Muscle layer of colon (tissue), 2 donors: ENCODE measurements at regions not wholly inside any gene's neighbourhood (a gene's known extent, or its start where the extent isn't known, plus 50 kb on each side); places are given as distances from the start of the nearest gene placed in this dataset.
"Not testable (repeated sequence)": the region's sequence is repeated elsewhere in the genome, so short reads cannot be mapped to it uniquely, and the experiment has no call there.

Experiments
- H3K27ac ChIP-seq: one replicate; pipeline ENCODE4 v1.7.0; 2013; ENCODE audit warnings: low read depth, mild to moderate bottlenecking, low read length, moderate library complexity
- H3K27me3 ChIP-seq, 2 donors: one replicate each; pipeline ENCODE4 v1.7.0; 2013; ENCODE audit warnings: low read length in 2 of 2, mild to moderate bottlenecking in 2 of 2; ENCODE audit not compliant: insufficient read depth in 2 of 2, control insufficient read depth in 1 of 2
- H3K36me3 ChIP-seq: one replicate; pipeline ENCODE4 v1.7.0; 2013; ENCODE audit warnings: mild to moderate bottlenecking, low read length; ENCODE audit not compliant: insufficient read depth
- H3K4me1 ChIP-seq: one replicate; pipeline ENCODE4 v1.7.0; 2013; ENCODE audit warnings: mild to moderate bottlenecking, low read length; ENCODE audit not compliant: insufficient read depth
- H3K4me3 ChIP-seq, 2 donors: one replicate each; pipeline ENCODE4 v1.7.0; 2013; ENCODE audit warnings: low read length in 2 of 2, low read depth in 1 of 2, mild to moderate bottlenecking in 1 of 2, moderate library complexity in 1 of 2
- H3K9ac ChIP-seq: one replicate; pipeline ENCODE4 v1.7.0; 2013; ENCODE audit warnings: low read length
- H3K9me3 ChIP-seq: one replicate; pipeline ENCODE4 v1.7.0; 2013; ENCODE audit warnings: mild to moderate bottlenecking, low read length
- donor health status: abdominal sarcoma.
- donor health status: Adenocarcinoma of cecum.

DNA sequence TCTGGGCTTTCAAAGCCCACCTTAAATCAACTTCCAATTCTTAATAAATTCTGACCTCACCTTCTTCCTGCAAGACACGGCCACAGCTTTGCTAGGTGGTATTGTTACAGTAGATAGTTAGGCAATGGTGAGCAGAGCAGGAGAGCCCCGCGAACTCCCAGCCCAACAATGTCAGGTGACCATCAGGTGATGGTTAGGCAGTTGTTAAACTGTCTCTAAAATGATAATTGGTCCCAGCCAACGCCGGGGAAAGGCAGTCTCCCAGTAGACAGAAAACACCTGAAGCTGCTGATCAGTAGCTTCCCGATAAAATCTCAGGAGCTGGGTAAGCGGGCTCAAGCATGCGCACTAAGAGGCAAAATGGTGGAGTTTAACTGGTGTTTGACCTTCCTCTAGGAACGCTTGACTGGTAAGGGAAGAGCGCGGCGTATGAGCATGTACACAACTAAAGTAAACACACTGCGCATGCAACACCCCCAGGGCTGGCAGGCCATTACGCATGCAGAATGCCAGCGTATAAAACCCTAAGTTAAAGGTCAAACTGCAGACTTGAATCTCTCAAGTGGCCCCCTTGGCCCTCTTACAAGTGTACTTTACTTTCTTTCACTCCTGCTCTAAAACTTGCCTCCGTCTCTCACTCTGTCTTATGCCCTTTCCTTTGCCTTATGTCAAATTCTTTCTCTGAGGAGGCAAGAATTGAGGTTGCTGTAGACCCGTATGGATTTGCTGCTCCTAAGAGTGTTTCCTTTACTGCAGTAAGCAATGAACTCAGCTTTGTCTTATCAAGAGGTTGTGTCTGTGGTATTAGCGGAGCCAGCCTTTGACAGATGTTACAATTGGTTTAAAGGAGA lies 113.5 kb downstream of the C12orf75 start:
- Histone ChIP-seq H3K4me3 (no peak overlapping the region), H3K4me1 (no peaks in the 10 kb centered on the region), H3K27ac (no peak overlapping the region), H3K36me3 (no peaks in the 10 kb centered on the region), H3K27me3 (no peaks in the 10 kb centered on the region), H3K9me3 (no peaks in the 10 kb centered on the region), H3K9ac (no peak overlapping the region)

- Histone ChIP-seq H3K27me3 (no peaks in the 10 kb centered on the region), H3K9me3 (no peaks in the 10 kb centered on the region), H3K27ac (no peak overlapping the region), H3K4me3 (no peak overlapping the region), H3K9ac (no peak overlapping the region), H3K36me3 (no peaks in the 10 kb centered on the region), H3K4me1 (no peaks in the 10 kb centered on the region)
These were observed 114.2 kb downstream of the C12orf75 start for GRCh38 chr12:105444653-105445102.

DNA sequence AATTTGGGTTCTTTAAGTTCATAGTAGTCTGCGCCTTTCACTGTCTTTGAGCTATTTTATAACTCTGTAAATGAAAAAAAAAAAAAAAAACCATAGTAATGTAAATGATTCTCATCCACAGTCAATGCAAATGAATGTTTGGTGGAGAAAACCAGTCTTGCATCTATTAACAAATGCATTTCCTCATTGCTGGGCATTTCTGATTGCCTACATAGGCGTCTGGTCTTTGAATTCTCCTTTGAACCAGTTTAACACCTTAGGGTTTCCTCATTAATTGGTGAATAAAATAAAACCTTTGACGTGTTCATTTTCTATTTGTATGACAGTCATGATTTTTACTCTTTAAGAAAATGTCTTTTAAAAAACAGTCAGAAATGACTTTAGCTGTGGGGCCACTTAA lies 114.8 kb downstream of the C12orf75 start:
- no peak overlapping the region for H3K27ac ChIP-seq
- H3K27me3 ChIP-seq: no peaks in the 10 kb centered on the region
- no peaks in the 10 kb centered on the region for H3K9me3 ChIP-seq
- H3K4me3 ChIP-seq: no peak overlapping the region
- H3K9ac ChIP-seq: no peak overlapping the region
- H3K4me1 ChIP-seq: no peaks in the 10 kb centered on the region
- H3K36me3 ChIP-seq: no peaks in the 10 kb centered on the region

GRCh38 chr12:105445649-105446048 lies 115.2 kb downstream of the C12orf75 start:
- Histone ChIP-seq H3K27me3 (no peaks in the 10 kb centered on the region), H3K27ac (no peak overlapping the region), H3K36me3 (no peaks in the 10 kb centered on the region), H3K9ac (no peak overlapping the region), H3K4me3 (no peak overlapping the region), H3K9me3 (no peaks in the 10 kb centered on the region), H3K4me1 (no peaks in the 10 kb centered on the region)

- H3K4me1 ChIP-seq, H3K27ac ChIP-seq, H3K36me3 ChIP-seq, H3K27me3 ChIP-seq, H3K4me3 ChIP-seq, H3K9me3 ChIP-seq, H3K9ac ChIP-seq: not testable (repeated sequence)
These were observed 116.0 kb downstream of the C12orf75 start for GRCh38 chr12:105446460-105446859.

DNA sequence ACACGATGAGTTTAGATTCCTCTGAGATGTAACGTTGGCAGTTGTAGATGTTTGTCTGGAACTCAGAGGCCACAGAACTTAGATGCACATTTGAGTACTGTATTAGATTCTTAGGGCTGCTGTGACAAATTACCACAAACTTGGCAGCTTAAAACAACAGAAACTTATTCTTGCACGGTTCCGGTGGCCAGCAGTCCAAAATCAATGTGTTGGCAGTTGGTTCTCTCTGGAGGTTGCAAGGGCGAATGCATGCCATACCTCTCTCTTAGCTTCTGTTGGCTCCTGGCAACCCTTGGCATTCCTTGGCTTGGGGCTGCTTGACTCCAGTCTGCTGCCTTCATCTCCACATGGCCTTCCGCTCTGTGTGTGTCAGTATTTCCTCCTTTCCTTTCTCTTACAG lies 118.9 kb downstream of the C12orf75 start:
- Histone ChIP-seq H3K9me3 (no peaks in the 10 kb centered on the region), H3K27me3 (no peaks in the 10 kb centered on the region), H3K4me1 (no peaks in the 10 kb centered on the region), H3K4me3 (no peak overlapping the region), H3K36me3 (no peaks in the 10 kb centered on the region), H3K27ac (no peak overlapping the region), H3K9ac (no peak overlapping the region)

DNA sequence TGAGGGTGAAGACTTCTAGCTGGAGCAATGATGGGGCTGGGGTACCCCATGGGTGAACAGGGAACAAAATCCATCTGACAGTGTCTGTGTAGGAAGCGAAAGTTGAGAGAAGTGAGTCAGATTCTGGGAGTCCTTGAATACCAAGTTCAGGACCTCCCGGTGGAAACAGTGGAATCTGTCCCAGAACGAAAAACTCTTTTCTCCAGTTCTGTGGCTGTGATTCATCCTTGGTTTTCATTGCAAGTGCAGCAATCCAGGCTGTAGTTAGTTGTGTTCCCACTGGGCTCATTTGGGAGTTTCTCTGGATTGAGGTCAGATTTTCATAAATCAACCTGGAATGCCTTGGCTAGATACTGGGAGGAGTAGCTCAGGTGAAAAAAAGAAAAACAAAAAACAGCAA lies 120.7 kb downstream of the C12orf75 start:
- no peak overlapping the region for H3K4me3 ChIP-seq
- H3K9me3 ChIP-seq: no peaks in the 10 kb centered on the region
- no peaks in the 10 kb centered on the region for H3K27me3 ChIP-seq
- no peaks in the 10 kb centered on the region for H3K4me1 ChIP-seq
- no peak overlapping the region for H3K27ac ChIP-seq
- no peak overlapping the region for H3K9ac ChIP-seq
- H3K36me3 ChIP-seq: no peaks in the 10 kb centered on the region

DNA sequence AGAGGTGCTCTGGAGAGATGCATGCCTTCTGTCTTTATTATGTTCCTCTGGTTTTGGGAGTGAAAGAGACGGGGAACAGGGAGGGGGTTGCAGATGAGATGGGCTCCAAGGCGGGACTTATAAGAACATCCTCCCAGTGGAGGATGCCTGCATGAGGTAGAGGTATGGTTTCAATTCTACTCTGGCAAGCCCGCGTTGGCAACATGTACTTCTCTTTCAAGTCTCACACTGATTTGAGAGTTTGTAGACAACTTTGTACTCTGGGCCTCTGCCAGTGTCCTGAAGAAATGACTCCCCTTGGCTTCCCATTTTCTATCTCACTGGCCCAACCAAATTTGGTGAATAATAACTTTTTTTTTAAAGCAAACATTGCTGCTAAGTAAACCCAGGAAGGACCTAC lies 121.3 kb downstream of the C12orf75 start:
- Histone ChIP-seq H3K4me1 (no peaks in the 10 kb centered on the region), H3K27ac (no peak overlapping the region), H3K4me3 (no peak overlapping the region), H3K9me3 (no peaks in the 10 kb centered on the region), H3K27me3 (no peaks in the 10 kb centered on the region), H3K36me3 (no peaks in the 10 kb centered on the region), H3K9ac (no peak overlapping the region)

- Histone ChIP-seq H3K27me3 (no peaks in the 10 kb centered on the region), H3K9me3 (no peaks in the 10 kb centered on the region), H3K4me3 (no peak overlapping the region), H3K27ac (no peak overlapping the region), H3K4me1 (no peaks in the 10 kb centered on the region), H3K36me3 (no peaks in the 10 kb centered on the region), H3K9ac (no peak overlapping the region)
These were observed 122.8 kb downstream of the C12orf75 start for GRCh38 chr12:105453316-105453715.

GRCh38 chr12:105454688-105455087 lies 124.2 kb downstream of the C12orf75 start:
- Histone ChIP-seq H3K4me1 (no peaks in the 10 kb centered on the region), H3K27ac (no peak overlapping the region), H3K36me3 (no peaks in the 10 kb centered on the region), H3K27me3 (no peaks in the 10 kb centered on the region), H3K4me3 (no peak overlapping the region), H3K9ac (no peak overlapping the region), H3K9me3 (no peaks in the 10 kb centered on the region)

DNA sequence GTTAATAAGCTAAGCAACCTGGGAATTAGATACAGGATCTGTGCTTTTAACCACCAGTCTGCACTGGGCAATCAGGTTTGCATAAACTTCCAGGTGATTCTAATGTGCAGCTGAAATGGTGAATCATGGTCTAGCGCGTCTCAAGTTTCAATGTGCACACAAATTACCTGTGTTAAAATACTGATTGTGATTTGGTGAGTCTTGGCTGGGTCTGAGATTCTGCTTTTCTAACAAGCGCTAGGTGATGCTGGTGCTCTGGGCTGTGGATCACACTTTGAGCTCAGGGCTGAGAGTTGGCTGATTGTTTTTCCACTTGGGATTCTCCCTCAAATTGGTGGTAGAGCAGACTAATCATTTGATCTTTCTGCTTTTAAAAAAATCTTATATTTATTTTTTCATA lies 124.8 kb downstream of the C12orf75 start:
- Histone ChIP-seq H3K4me3 (no peak overlapping the region), H3K9ac (no peak overlapping the region), H3K36me3 (no peaks in the 10 kb centered on the region), H3K4me1 (no peaks in the 10 kb centered on the region), H3K27me3 (no peaks in the 10 kb centered on the region), H3K27ac (no peak overlapping the region), H3K9me3 (no peaks in the 10 kb centered on the region)

DNA sequence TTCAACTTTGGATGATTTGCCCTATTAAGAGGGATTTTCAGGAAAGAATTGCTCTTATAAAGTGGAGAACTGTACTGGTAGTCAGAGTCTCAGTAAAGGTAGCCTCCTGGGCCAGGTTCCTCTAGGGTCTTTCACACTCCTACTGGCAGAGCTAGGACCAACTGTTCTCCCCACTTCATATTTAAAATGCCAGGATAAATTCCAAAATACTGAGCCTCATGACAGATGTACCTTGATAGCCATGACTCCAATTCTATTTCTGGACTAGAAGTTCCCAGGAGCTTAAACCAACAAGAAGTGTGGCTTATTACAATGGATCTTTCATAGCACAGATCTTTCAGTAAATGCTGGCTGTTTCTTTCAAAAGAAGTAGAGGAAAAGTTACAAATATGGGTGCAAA lies 126.5 kb downstream of the C12orf75 start:
- Histone ChIP-seq H3K27me3 (no peaks in the 10 kb centered on the region), H3K9ac (no peak overlapping the region), H3K4me3 (no peak overlapping the region), H3K36me3 (no peaks in the 10 kb centered on the region), H3K27ac (no peak overlapping the region), H3K4me1 (no peaks in the 10 kb centered on the region), H3K9me3 (no peaks in the 10 kb centered on the region)
